K562 (cell line): ENCODE measurements at regions not wholly inside any gene's neighbourhood (a gene's known extent, or its start where the extent isn't known, plus 50 kb on each side); places are given as distances from the start of the nearest gene placed in this dataset.

ENCODE experiments used
- GABPA ChIP-seq: fragments of 200-800 bp; sonication (Bioruptor generic); conservative IDR thresholded peaks from 2 replicates; pipeline ENCODE4 v1.6.1; 2016; ENCODE audit warnings: low read depth, missing genetic modification characterization, missing compliant biosample characterization
- MCM3 ChIP-seq: fragments of 450-650 bp; IDR thresholded peaks from 2 replicates; pipeline ENCODE4 v1.6.1; 2016
- RBM39 ChIP-seq: fragments of 200-400 bp; formaldehyde crosslinking; optimal IDR thresholded peaks from 2 replicates; pipeline ENCODE3; 2018; ENCODE audit warnings: low read depth, low read length
- ZKSCAN8 ChIP-seq: fragments of 200-800 bp; sonication (Bioruptor generic); IDR thresholded peaks from 2 replicates; pipeline ENCODE4 v1.6.1; 2016; ENCODE audit warnings: missing genetic modification characterization, missing compliant biosample characterization
- ZNF561 ChIP-seq: fragments of 450-650 bp; formaldehyde crosslinking; conservative IDR thresholded peaks from 2 replicates; pipeline ENCODE4 v1.4.0; 2020; ENCODE audit warnings: mild to moderate bottlenecking, moderate library complexity
- ZNF589 ChIP-seq: fragments of 200-800 bp; sonication (Bioruptor generic); IDR thresholded peaks from 2 replicates; pipeline ENCODE4 v1.6.1; 2016; ENCODE audit warnings: low read depth, missing genetic modification characterization, missing compliant biosample characterization
- TF ChIP-seq, protein P1 (sequence below): sonication (generic); formaldehyde crosslinking; IDR thresholded peaks from 2 replicates; pipeline ENCODE4 v1.8.0; 2022; ENCODE audit warnings: mild to moderate bottlenecking, missing genetic modification reagents
- TF ChIP-seq, protein P2 (sequence below): sonication (generic); IDR thresholded peaks from 2 replicates; pipeline ENCODE4 v1.6.1; 2016
- TF ChIP-seq, protein P3 (sequence below), 3 experiments: fragments of 200-800 bp in 1 of 3; fragments of 250-450 bp in 1 of 3; fragments of 450-650 bp in 1 of 3; sonication (Bioruptor Pico) in 1 of 3; sonication (Bioruptor generic) in 1 of 3; formaldehyde crosslinking in 1 of 3; IDR thresholded peaks; 2 replicates each; pipeline versions ENCODE4 v1.6.1 to v1.8.0; 2016 to 2022; ENCODE audit warnings: mild to moderate bottlenecking in 2 of 3, missing genetic modification characterization in 2 of 3, missing compliant biosample characterization in 1 of 3, moderate library complexity in 1 of 3
- TF ChIP-seq, protein P4 (sequence below): fragments of 450-650 bp; formaldehyde crosslinking; IDR thresholded peaks from 2 replicates; pipeline ENCODE4 v1.4.0; 2020; ENCODE audit warnings: mild to moderate bottlenecking, mixed read lengths
- TF ChIP-seq, protein P5 (sequence below): sonication (generic); formaldehyde crosslinking; IDR thresholded peaks from 2 replicates; pipeline ENCODE4 v1.8.1; 2023; ENCODE audit warnings: mild to moderate bottlenecking, missing genetic modification reagents
- TF ChIP-seq, protein P6 (sequence below): fragments of 250-450 bp; sonication (Bioruptor Pico); IDR thresholded peaks from 2 replicates; pipeline ENCODE4 v1.9.0; 2021; ENCODE audit warnings: mild to moderate bottlenecking

DNA sequence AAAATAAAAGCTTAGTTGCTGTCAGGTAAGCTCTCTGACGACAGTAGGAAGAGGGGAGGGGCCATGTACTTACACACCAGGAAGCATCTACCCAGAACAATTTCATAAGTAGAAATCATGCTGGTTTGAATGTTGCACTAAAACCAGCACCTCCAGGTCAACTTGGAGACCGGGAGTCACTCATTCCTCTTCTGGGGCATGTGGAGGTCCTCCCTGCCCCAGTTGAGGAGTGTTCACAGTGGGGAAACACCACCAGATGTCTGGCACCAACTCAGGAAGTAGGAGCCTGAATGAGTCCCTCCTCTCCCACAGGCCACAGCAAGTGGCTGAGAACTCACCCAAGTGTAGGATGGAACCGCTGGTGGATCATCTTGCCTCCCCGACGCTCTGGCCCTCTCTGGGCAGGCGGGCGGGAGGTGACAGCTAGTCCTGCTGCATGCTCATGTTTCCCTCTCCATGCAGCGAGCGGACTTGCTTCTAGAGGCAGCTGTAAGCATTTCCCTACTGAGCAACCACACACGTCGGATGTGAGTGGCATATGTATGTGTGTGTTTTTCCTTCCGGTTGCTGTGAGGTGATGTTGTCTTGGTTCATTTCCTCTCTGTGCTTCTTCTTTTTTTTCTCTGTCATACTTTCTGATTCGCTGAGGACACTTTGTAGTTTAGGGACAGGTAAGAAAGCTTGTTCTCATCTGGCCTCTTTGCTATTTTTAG is 149.5 kb upstream of the NEDD9 start (continued):
- TF ChIP-seq ZKSCAN8 (CRISPR knock-in tag) (no peak), GABPA (peak; percentile 72), ZNF589 (no peak), RBM39 (no peak), MCM3 (no peak), ZNF561 (0 out of 2 replicates have a peak, but pooled peaks have one; percentile 18)
- TF ChIP-seq, protein P1, sequence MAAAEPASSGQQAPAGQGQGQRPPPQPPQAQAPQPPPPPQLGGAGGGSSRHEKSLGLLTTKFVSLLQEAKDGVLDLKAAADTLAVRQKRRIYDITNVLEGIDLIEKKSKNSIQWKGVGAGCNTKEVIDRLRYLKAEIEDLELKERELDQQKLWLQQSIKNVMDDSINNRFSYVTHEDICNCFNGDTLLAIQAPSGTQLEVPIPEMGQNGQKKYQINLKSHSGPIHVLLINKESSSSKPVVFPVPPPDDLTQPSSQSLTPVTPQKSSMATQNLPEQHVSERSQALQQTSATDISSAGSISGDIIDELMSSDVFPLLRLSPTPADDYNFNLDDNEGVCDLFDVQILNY (CRISPR knock-in tag), result no peak
- TF ChIP-seq, protein P2, sequence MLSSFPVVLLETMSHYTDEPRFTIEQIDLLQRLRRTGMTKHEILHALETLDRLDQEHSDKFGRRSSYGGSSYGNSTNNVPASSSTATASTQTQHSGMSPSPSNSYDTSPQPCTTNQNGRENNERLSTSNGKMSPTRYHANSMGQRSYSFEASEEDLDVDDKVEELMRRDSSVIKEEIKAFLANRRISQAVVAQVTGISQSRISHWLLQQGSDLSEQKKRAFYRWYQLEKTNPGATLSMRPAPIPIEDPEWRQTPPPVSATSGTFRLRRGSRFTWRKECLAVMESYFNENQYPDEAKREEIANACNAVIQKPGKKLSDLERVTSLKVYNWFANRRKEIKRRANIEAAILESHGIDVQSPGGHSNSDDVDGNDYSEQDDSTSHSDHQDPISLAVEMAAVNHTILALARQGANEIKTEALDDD, result no peak
- TF ChIP-seq, protein P3, sequence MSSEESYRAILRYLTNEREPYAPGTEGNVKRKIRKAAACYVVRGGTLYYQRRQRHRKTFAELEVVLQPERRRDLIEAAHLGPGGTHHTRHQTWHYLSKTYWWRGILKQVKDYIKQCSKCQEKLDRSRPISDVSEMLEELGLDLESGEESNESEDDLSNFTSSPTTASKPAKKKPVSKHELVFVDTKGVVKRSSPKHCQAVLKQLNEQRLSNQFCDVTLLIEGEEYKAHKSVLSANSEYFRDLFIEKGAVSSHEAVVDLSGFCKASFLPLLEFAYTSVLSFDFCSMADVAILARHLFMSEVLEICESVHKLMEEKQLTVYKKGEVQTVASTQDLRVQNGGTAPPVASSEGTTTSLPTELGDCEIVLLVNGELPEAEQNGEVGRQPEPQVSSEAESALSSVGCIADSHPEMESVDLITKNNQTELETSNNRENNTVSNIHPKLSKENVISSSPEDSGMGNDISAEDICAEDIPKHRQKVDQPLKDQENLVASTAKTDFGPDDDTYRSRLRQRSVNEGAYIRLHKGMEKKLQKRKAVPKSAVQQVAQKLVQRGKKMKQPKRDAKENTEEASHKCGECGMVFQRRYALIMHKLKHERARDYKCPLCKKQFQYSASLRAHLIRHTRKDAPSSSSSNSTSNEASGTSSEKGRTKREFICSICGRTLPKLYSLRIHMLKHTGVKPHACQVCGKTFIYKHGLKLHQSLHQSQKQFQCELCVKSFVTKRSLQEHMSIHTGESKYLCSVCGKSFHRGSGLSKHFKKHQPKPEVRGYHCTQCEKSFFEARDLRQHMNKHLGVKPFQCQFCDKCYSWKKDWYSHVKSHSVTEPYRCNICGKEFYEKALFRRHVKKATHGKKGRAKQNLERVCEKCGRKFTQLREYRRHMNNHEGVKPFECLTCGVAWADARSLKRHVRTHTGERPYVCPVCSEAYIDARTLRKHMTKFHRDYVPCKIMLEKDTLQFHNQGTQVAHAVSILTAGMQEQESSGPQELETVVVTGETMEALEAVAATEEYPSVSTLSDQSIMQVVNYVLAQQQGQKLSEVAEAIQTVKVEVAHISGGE (CRISPR knock-in tag; IDR thresholded peaks at IDR 0.05), result peak in 1 of 3 experiments; percentile 65; a peak in 1 of 6 replicates
- TF ChIP-seq, protein P4, sequence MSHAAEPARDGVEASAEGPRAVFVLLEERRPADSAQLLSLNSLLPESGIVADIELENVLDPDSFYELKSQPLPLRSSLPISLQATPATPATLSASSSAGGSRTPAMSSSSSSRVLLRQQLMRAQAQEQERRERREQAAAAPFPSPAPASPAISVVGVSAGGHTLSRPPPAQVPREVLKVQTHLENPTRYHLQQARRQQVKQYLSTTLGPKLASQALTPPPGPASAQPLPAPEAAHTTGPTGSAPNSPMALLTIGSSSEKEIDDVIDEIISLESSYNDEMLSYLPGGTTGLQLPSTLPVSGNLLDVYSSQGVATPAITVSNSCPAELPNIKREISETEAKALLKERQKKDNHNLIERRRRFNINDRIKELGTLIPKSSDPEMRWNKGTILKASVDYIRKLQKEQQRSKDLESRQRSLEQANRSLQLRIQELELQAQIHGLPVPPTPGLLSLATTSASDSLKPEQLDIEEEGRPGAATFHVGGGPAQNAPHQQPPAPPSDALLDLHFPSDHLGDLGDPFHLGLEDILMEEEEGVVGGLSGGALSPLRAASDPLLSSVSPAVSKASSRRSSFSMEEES (CRISPR knock-in tag), result 0 out of 2 replicates have a peak, but pooled peaks have one; percentile 5
- TF ChIP-seq, protein P5, sequence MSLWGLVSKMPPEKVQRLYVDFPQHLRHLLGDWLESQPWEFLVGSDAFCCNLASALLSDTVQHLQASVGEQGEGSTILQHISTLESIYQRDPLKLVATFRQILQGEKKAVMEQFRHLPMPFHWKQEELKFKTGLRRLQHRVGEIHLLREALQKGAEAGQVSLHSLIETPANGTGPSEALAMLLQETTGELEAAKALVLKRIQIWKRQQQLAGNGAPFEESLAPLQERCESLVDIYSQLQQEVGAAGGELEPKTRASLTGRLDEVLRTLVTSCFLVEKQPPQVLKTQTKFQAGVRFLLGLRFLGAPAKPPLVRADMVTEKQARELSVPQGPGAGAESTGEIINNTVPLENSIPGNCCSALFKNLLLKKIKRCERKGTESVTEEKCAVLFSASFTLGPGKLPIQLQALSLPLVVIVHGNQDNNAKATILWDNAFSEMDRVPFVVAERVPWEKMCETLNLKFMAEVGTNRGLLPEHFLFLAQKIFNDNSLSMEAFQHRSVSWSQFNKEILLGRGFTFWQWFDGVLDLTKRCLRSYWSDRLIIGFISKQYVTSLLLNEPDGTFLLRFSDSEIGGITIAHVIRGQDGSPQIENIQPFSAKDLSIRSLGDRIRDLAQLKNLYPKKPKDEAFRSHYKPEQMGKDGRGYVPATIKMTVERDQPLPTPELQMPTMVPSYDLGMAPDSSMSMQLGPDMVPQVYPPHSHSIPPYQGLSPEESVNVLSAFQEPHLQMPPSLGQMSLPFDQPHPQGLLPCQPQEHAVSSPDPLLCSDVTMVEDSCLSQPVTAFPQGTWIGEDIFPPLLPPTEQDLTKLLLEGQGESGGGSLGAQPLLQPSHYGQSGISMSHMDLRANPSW (CRISPR knock-in tag), result no peak
- TF ChIP-seq, protein P6, sequence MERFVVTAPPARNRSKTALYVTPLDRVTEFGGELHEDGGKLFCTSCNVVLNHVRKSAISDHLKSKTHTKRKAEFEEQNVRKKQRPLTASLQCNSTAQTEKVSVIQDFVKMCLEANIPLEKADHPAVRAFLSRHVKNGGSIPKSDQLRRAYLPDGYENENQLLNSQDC (CRISPR knock-in tag), result no peak
- TF ChIP-seq, all 486 proteins: peak for 17
